ENCODE measurements at regions not wholly inside any gene's neighbourhood (a gene's known extent, or its start where the extent isn't known, plus 50 kb on each side); places are given as distances from the start of the nearest gene placed in this dataset.

- H3K27me3 ChIP-seq (ENCODE audit: control insufficient read depth in 4 of 4, insufficient read depth in 4 of 4, low read length in 3 of 4): no peaks in the 10 kb centered on the region
- WGBS: under 1% methylated on average over 39 of the region's 39 CpGs
- H3K9ac ChIP-seq (ENCODE audit: low read depth in 1 of 2, low read length in 2 of 2): peak overlapping the region; percentile 73 to 91
- H3K9me3 ChIP-seq (ENCODE audit: control insufficient read depth in 4 of 4, low read length in 3 of 4): no peaks in the 10 kb centered on the region
- peak overlapping the region; percentile 94 to 99 (median 95) for H3K4me3 ChIP-seq (ENCODE audit: low read depth in 1 of 3, low read length in 3 of 3)
- H3K4me1 ChIP-seq (ENCODE audit: control insufficient read depth in 4 of 4, insufficient read depth in 4 of 4, low read length in 3 of 4): peaks cover 2 to 10% (median 7%) of the 10 kb centered on the region in 4 donors
- H3K36me3 ChIP-seq (ENCODE audit: control insufficient read depth in 4 of 4, insufficient read depth in 3 of 4, low read depth in 1 of 4, low read length in 3 of 4): no peaks in the 10 kb centered on the region
- TF ChIP-seq EGR1 (IDR thresholded peaks at IDR 0.05; ENCODE audit: low read depth in 2 of 2): no peak
- TF ChIP-seq JUND (IDR thresholded peaks at IDR 0.05): no peak
- peak in 1 of 2 donors; percentile 44 for TF ChIP-seq RAD21 (IDR thresholded peaks at IDR 0.05)
- TF ChIP-seq SP1 (IDR thresholded peaks at IDR 0.05): no peak
- TF ChIP-seq GABPA (IDR thresholded peaks at IDR 0.05 in 1 of 2, conservative IDR thresholded peaks at IDR 0.05 in 1 of 2): no peak
- peak; percentile 7 for TF ChIP-seq HNF4A (conservative IDR thresholded peaks at IDR 0.05)
- no peak for TF ChIP-seq FOXA2 (IDR thresholded peaks at IDR 0.05)
- TF ChIP-seq HNF4G (IDR thresholded peaks at IDR 0.05): no peak
- no peak for TF ChIP-seq MAX (IDR thresholded peaks at IDR 0.05)
- TF ChIP-seq RXRA (IDR thresholded peaks at IDR 0.05): no peak
- no peak for TF ChIP-seq FOXA1 (IDR thresholded peaks at IDR 0.05)
- no peak for TF ChIP-seq REST (IDR thresholded peaks at IDR 0.05)
- TF ChIP-seq CTCF (IDR thresholded peaks at IDR 0.05; ENCODE audit: low read depth, low read length, missing input control): peak; percentile 36
- TF ChIP-seq YY1 (IDR thresholded peaks at IDR 0.05): no peak
- no peak for TF ChIP-seq NR2F2 (IDR thresholded peaks at IDR 0.05)
- no peak for TF ChIP-seq ATF3 (IDR thresholded peaks at IDR 0.05)
- TF ChIP-seq TAF1 (conservative IDR thresholded peaks at IDR 0.05): no peak
- TF ChIP-seq ZBTB33 (IDR thresholded peaks at IDR 0.05): no peak
- DNase-seq (ENCODE audit: low spot score): peak; percentile 68
- peak overlapping the region; percentile 56 to 62 for H3K27ac ChIP-seq (ENCODE audit: low read depth in 1 of 2, low read length in 2 of 2)
Observed at GRCh38 chr6:27177485-27178406, 69.8 kb upstream of the PRSS16 start.
